DND-41 (cell line): ENCODE measurements at regions not wholly inside any gene's neighbourhood (a gene's known extent, or its start where the extent isn't known, plus 50 kb on each side); places are given as distances from the start of the nearest gene placed in this dataset.

Source experiments
- EZH2 ChIP-seq: IDR thresholded peaks from 3 replicates; pipeline ENCODE4 v1.6.1; 2012; ENCODE audit warnings: borderline replicate concordance, low read depth, mild to moderate bottlenecking, moderate library complexity, low read length, inconsistent platforms; ENCODE audit not compliant: severe bottlenecking
- TF ChIP-seq, protein P1 (sequence below): IDR thresholded peaks from 2 replicates; pipeline ENCODE4 v1.5.1; 2012; ENCODE audit warnings: borderline replicate concordance, low read length, moderate library complexity, mild to moderate bottlenecking; ENCODE audit not compliant: poor library complexity, severe bottlenecking; ENCODE audit errors: extremely low read depth

GRCh38 chr1:79815115-79815514 is 808.6 kb upstream of the ADGRL4 start:
- TF ChIP-seq, protein P1, sequence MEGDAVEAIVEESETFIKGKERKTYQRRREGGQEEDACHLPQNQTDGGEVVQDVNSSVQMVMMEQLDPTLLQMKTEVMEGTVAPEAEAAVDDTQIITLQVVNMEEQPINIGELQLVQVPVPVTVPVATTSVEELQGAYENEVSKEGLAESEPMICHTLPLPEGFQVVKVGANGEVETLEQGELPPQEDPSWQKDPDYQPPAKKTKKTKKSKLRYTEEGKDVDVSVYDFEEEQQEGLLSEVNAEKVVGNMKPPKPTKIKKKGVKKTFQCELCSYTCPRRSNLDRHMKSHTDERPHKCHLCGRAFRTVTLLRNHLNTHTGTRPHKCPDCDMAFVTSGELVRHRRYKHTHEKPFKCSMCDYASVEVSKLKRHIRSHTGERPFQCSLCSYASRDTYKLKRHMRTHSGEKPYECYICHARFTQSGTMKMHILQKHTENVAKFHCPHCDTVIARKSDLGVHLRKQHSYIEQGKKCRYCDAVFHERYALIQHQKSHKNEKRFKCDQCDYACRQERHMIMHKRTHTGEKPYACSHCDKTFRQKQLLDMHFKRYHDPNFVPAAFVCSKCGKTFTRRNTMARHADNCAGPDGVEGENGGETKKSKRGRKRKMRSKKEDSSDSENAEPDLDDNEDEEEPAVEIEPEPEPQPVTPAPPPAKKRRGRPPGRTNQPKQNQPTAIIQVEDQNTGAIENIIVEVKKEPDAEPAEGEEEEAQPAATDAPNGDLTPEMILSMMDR: no peak
- no peak for TF ChIP-seq EZH2
